ENCODE measurements at regions not wholly inside any gene's neighbourhood (a gene's known extent, or its start where the extent isn't known, plus 50 kb on each side); places are given as distances from the start of the nearest gene placed in this dataset.

GRCh38 chr7:115271332-115272235 is 349.7 kb downstream of the MDFIC start:
- no peak for TF ChIP-seq CTCF (IDR thresholded peaks at IDR 0.05; ENCODE audit: poor library complexity, severe bottlenecking)

GRCh38 chr7:115269486-115269885 is 347.6 kb downstream of the MDFIC start:
- Histone ChIP-seq H3K27ac (ENCODE audit: poor library complexity, severe bottlenecking) (no peak overlapping the region), H3K36me3 (ENCODE audit: low read depth) (no peaks in the 10 kb centered on the region), H3K4me3 (ENCODE audit: severe bottlenecking) (no peak overlapping the region), H3K4me1 (ENCODE audit: insufficient read depth, poor library complexity, severe bottlenecking) (no peaks in the 10 kb centered on the region), H3K27me3 (ENCODE audit: insufficient read depth, poor library complexity, severe bottlenecking) (no peaks in the 10 kb centered on the region), H3K9me3 (ENCODE audit: severe bottlenecking) (no peaks in the 10 kb centered on the region)
- no peak for TF ChIP-seq CTCF (IDR thresholded peaks at IDR 0.05; ENCODE audit: poor library complexity, severe bottlenecking)
- ATAC-seq (ENCODE audit: low read depth) (no peak), DNase-seq (ENCODE audit: low spot score) (no peak)

More at GRCh38 chr7:115271332-115272235, 349.7 kb downstream of the MDFIC start:
- H3K36me3 ChIP-seq (ENCODE audit: low read depth) = no peaks in the 10 kb centered on the region
- H3K4me1 ChIP-seq (ENCODE audit: insufficient read depth, poor library complexity, severe bottlenecking) = no peaks in the 10 kb centered on the region
- DNase-seq (ENCODE audit: low spot score) (no peak), ATAC-seq (ENCODE audit: low read depth) (no peak)
- no peaks in the 10 kb centered on the region for H3K9me3 ChIP-seq (ENCODE audit: severe bottlenecking)
- H3K27ac ChIP-seq (ENCODE audit: poor library complexity, severe bottlenecking) = no peak overlapping the region
- H3K27me3 ChIP-seq (ENCODE audit: insufficient read depth, poor library complexity, severe bottlenecking) = no peaks in the 10 kb centered on the region
- no peak overlapping the region for H3K4me3 ChIP-seq (ENCODE audit: severe bottlenecking)

- Histone ChIP-seq H3K27ac (ENCODE audit: poor library complexity, severe bottlenecking) (no peak overlapping the region), H3K4me1 (ENCODE audit: insufficient read depth, poor library complexity, severe bottlenecking) (no peaks in the 10 kb centered on the region), H3K4me3 (ENCODE audit: severe bottlenecking) (no peak overlapping the region), H3K27me3 (ENCODE audit: insufficient read depth, poor library complexity, severe bottlenecking) (no peaks in the 10 kb centered on the region), H3K36me3 (ENCODE audit: low read depth) (no peaks in the 10 kb centered on the region), H3K9me3 (ENCODE audit: severe bottlenecking) (no peaks in the 10 kb centered on the region)
- ATAC-seq (ENCODE audit: low read depth) (no peak), DNase-seq (ENCODE audit: low spot score) (no peak)
- no peak for TF ChIP-seq CTCF (IDR thresholded peaks at IDR 0.05; ENCODE audit: poor library complexity, severe bottlenecking)
Observed at GRCh38 chr7:115267503-115267902, 345.6 kb downstream of the MDFIC start.

- Histone ChIP-seq H3K36me3 (ENCODE audit: low read depth) (no peaks in the 10 kb centered on the region), H3K4me3 (ENCODE audit: severe bottlenecking) (no peak overlapping the region)
Observed at GRCh38 chr7:115260381-115260780, 338.5 kb downstream of the MDFIC start.

More at GRCh38 chr7:115260381-115260780, 338.5 kb downstream of the MDFIC start:
- H3K4me1 ChIP-seq (ENCODE audit: insufficient read depth, poor library complexity, severe bottlenecking) = no peaks in the 10 kb centered on the region
- no peaks in the 10 kb centered on the region for H3K9me3 ChIP-seq (ENCODE audit: severe bottlenecking)
- DNase-seq (ENCODE audit: low spot score) (no peak), ATAC-seq (ENCODE audit: low read depth) (peak; percentile 35; the same call in 2 of the 3 replicates)
- no peak overlapping the region for H3K27ac ChIP-seq (ENCODE audit: poor library complexity, severe bottlenecking)
- H3K27me3 ChIP-seq (ENCODE audit: insufficient read depth, poor library complexity, severe bottlenecking) = no peaks in the 10 kb centered on the region
- no peak for TF ChIP-seq CTCF (IDR thresholded peaks at IDR 0.05; ENCODE audit: poor library complexity, severe bottlenecking)

All from RWPE2 (cell line).